MCF 10A (cell line): ENCODE measurements at regions not wholly inside any gene's neighbourhood (a gene's known extent, or its start where the extent isn't known, plus 50 kb on each side); places are given as distances from the start of the nearest gene placed in this dataset.

Experiments
- BruUV-seq: library from RNA; stranded (reverse); fragments of 400-500 nt; replicated peaks from 2 replicates; lab custom pipeline; 2021; lab: Mats Ljungman, UMichigan
- CTCF ChIA-PET: fragments of 300-600 bp; sonication (Branson Sonifier 250); formaldehyde crosslinking; extraction: SDS; loops from one replicate; lab custom pipeline; 2021; ENCODE audit warnings: antibody characterized with exemption, inconsistent platforms; lab: Yijun Ruan, JAX
- POLR2A ChIA-PET: fragments of 300-600, 350-650 bp; sonication (Branson Sonifier 250); formaldehyde crosslinking; extraction: SDS; loops from one replicate; lab custom pipeline; 2020; ENCODE audit warnings: antibody characterized with exemption, inconsistent platforms; lab: Yijun Ruan, JAX
- DNase-seq: peaks from one replicate; pipeline ENCODE4 v3.0.0-alpha.2; 2018; ENCODE audit not compliant: unreplicated experiment
- H3K27ac Mint-ChIP-seq: one replicate; pipeline ENCODE4 v1.8.0; 2022; ENCODE audit warnings: mild to moderate bottlenecking, low read depth, mixed read lengths; ENCODE audit not compliant: unreplicated experiment
- H3K27me3 Mint-ChIP-seq: one replicate; pipeline ENCODE4 v1.8.0; 2022; ENCODE audit warnings: mixed read lengths; ENCODE audit not compliant: insufficient read depth, unreplicated experiment
- H3K36me3 Mint-ChIP-seq: one replicate; pipeline ENCODE4 v1.8.0; 2022; ENCODE audit warnings: mild to moderate bottlenecking, moderate library complexity, mixed read lengths; ENCODE audit not compliant: insufficient read depth, unreplicated experiment
- H3K4me1 Mint-ChIP-seq: one replicate; pipeline ENCODE4 v1.8.0; 2022; ENCODE audit warnings: mixed read lengths; ENCODE audit not compliant: insufficient read depth, unreplicated experiment
- H3K4me3 Mint-ChIP-seq: one replicate; pipeline ENCODE4 v1.8.0; 2022; ENCODE audit warnings: mild to moderate bottlenecking, moderate library complexity, mixed read lengths; ENCODE audit not compliant: unreplicated experiment
- H3K9me3 Mint-ChIP-seq: one replicate; pipeline ENCODE4 v1.8.0; 2022; ENCODE audit warnings: mixed read lengths; ENCODE audit not compliant: unreplicated experiment
- CTCF ChIP-seq: fragments of 200-600 bp; IDR thresholded peaks from one replicate; pipeline ENCODE4 v1.8.0; 2022; ENCODE audit warnings: antibody characterized with exemption, mild to moderate bottlenecking; ENCODE audit not compliant: unreplicated experiment
- intact Hi-C: fragments of 100-400 bp; cut with micrococcal nuclease; formaldehyde crosslinking; loops from 2 replicates; pipeline ENCODE4 v1.14.1; 2022

GRCh38 chr1:228851618-228852017 lies 116.3 kb downstream of the RHOU start:
- no peak for TF ChIP-seq CTCF
- no peak for DNase-seq
- no peak overlapping the region for H3K4me3 Mint-ChIP-seq
- no peaks in the 10 kb centered on the region for H3K36me3 Mint-ChIP-seq
- no peak overlapping the region for H3K27ac Mint-ChIP-seq
- no peaks in the 10 kb centered on the region for H3K27me3 Mint-ChIP-seq
- CTCF ChIA-PET, result no interaction called here
- POLR2A ChIA-PET, result interaction anchor here (5.3 kb wide), 1 partner anchor 9 kb away, joined by 43 read pairs; no protein-coding TSS in a partner anchor
- no TSS peak for BruUV-seq
- no peaks in the 10 kb centered on the region for H3K9me3 Mint-ChIP-seq
- no peaks in the 10 kb centered on the region for H3K4me1 Mint-ChIP-seq
- intact Hi-C loops, result no loop called here

GRCh38 chr1:228852024-228852423 lies 116.7 kb downstream of the RHOU start:
- TF ChIP-seq CTCF, result no peak
- Mint-ChIP-seq H3K27me3 (no peaks in the 10 kb centered on the region), H3K4me1 (no peaks in the 10 kb centered on the region), H3K9me3 (no peaks in the 10 kb centered on the region), H3K4me3 (no peak overlapping the region), H3K36me3 (no peaks in the 10 kb centered on the region), H3K27ac (no peak overlapping the region)
- ChIA-PET CTCF (interaction anchor here (0.7 kb wide), 1 partner anchor 406 kb away, joined by 3 read pairs; no protein-coding TSS in a partner anchor), POLR2A (interaction anchor here (5.3 kb wide), 1 partner anchor 9 kb away, joined by 43 read pairs; no protein-coding TSS in a partner anchor)
- no TSS peak for BruUV-seq
- no peak for DNase-seq
- intact Hi-C loops, result no loop called here

- BruUV-seq, result no TSS peak
- Mint-ChIP-seq H3K27ac (no peak overlapping the region), H3K36me3 (no peaks in the 10 kb centered on the region), H3K27me3 (no peaks in the 10 kb centered on the region), H3K4me1 (no peaks in the 10 kb centered on the region), H3K9me3 (no peaks in the 10 kb centered on the region), H3K4me3 (no peak overlapping the region)
- intact Hi-C loops, result no loop called here
- DNase-seq, result no peak
- POLR2A ChIA-PET, result interaction anchor here (3.4 kb wide), 1 partner anchor 11 kb away, joined by 15 read pairs; no protein-coding TSS in a partner anchor
- no peak for TF ChIP-seq CTCF
- CTCF ChIA-PET, result interaction anchor here (0.7 to 0.8 kb wide), 3 partner anchors 174 to 406 kb away, joined by 3 to 4 read pairs (median 3); no protein-coding TSS in a partner anchor
Observed at GRCh38 chr1:228852511-228853088, 117.3 kb downstream of the RHOU start.

- TF ChIP-seq CTCF, result no peak
- Mint-ChIP-seq H3K36me3 (no peaks in the 10 kb centered on the region), H3K4me3 (no peak overlapping the region), H3K27me3 (no peaks in the 10 kb centered on the region), H3K9me3 (no peaks in the 10 kb centered on the region), H3K27ac (no peak overlapping the region), H3K4me1 (no peaks in the 10 kb centered on the region)
- ChIA-PET CTCF (interaction anchor here (0.8 kb wide), 1 partner anchor 173 kb away, joined by 3 read pairs; no protein-coding TSS in a partner anchor), POLR2A (interaction anchor here (0.6 to 3.4 kb wide), 2 partner anchors 12 to 242 kb away, joined by 3 to 15 read pairs; no protein-coding TSS in a partner anchor)
- intact Hi-C loops, result no loop called here
- no TSS peak for BruUV-seq
- no peak for DNase-seq
Observed at GRCh38 chr1:228853191-228853590, 117.9 kb downstream of the RHOU start.
